ENCODE measurements at regions not wholly inside any gene's neighbourhood (a gene's known extent, or its start where the extent isn't known, plus 50 kb on each side); places are given as distances from the start of the nearest gene placed in this dataset.

- TF ChIP-seq CTCF (IDR thresholded peaks at IDR 0.05) (no peak), POLR2AphosphoS5 (IDR thresholded peaks at IDR 0.05) (peak; percentile 56)
These were observed 127.6 kb downstream of the GADD45G start for GRCh38 chr9:89732295-89732938.
